NCI-H128 (cell line): ENCODE measurements at regions not wholly inside any gene's neighbourhood (a gene's known extent, or its start where the extent isn't known, plus 50 kb on each side); places are given as distances from the start of the nearest gene placed in this dataset.
"Not testable (repeated sequence)": the region's sequence is repeated elsewhere in the genome, so short reads cannot be mapped to it uniquely, and the experiment has no call there.

Experiments
- DNase-seq: peaks from one replicate; lab custom pipeline; 2025; ENCODE audit not compliant: unreplicated experiment; lab: John Stamatoyannopoulos, UW

DNA sequence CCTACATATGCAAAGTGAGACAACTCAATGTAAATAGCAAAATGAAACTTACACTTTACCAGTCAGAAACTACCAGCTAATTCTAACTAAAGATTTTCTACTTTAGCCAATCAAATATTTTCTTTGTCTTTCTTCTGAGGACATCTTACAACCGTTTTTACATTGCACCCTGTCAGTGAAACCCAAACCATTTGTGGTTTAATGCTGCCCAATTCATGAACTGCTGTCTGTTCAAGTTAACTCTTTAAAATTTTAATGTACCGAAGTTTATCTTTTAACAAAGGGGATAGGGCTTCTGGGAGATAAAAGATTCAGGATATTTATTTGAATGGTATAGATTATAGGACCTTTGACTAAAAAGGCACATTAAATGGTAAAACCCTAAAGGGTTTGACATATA lies 121.3 kb upstream of the HDDC2 start:
- no peak for DNase-seq

DNA sequence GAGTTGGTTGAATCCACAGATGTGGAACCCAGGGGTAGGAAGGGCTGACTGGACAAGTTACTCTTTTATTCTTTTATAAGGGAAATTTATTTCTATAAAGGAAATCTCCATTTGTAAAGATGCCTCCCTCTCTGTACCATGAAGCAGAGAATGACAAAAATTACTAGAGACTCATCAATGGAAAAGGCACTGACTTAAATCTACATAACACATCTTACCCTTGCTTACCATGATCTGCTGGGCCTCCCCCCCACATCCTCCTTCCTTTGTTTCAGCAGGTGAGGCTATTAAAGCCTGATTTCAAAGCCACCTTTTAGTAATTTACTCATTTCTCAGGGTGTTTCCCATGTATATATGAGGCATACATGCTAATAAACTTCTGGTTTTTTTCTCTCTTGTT lies 130.2 kb upstream of the HDDC2 start:
- no peak for DNase-seq

DNA sequence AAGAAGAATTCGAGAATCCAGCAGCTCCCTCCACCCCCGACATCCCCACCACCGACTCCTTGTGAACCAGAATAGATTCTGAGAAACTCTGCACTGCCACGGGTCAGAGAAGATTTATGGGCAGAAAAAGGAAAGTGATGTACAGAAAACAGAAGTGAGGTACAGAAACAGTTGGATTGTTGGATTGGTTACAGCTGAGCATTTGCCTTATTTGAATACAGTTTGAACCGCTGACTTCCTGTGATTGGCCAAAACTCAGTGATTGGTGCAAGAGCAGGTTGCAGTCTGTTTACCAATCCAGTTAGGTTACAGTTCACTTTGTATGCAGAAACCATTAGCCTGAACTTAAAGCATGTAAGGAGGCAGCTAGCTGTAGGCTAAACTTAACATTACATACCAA lies 131.2 kb upstream of the HDDC2 start:
- DNase-seq = no peak

DNA sequence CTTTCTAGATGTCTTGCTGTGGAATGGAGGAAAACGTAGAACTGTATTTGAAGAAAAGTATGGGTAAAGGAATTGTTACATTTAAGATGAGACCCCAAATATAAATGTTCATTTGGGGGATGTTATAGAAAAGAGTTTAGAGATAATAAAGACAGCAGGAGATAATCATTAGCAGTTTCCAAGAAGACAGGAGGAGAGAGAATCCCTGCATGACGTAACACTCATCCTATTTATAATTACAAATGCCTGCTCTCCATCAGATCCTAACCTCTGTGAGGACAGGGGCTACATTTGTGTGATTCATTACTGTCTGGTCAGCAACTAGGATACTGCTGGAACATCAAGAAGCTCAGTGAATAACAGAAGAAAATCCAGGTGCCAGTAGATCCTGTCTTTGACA lies 133.0 kb upstream of the HDDC2 start:
- no peak for DNase-seq

DNA sequence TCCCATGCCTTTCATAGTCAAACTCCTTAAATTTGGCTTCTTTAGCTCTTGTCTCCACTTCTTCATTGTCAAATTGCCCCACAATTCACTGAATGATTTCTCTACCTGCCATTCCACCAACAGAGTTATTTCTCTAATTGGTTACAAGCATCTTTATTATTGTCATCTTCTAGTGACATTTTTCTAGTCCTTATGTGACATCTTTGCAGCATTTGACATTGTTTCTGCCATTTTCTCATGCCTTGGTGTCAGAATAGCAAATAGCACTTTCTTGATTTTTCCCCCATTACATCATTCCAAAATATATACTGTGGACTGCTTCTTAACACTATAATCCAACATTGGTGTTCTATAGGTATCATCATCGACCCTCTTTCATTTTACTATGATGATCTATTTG lies 137.7 kb upstream of the HDDC2 start:
- DNase-seq = no peak

DNA sequence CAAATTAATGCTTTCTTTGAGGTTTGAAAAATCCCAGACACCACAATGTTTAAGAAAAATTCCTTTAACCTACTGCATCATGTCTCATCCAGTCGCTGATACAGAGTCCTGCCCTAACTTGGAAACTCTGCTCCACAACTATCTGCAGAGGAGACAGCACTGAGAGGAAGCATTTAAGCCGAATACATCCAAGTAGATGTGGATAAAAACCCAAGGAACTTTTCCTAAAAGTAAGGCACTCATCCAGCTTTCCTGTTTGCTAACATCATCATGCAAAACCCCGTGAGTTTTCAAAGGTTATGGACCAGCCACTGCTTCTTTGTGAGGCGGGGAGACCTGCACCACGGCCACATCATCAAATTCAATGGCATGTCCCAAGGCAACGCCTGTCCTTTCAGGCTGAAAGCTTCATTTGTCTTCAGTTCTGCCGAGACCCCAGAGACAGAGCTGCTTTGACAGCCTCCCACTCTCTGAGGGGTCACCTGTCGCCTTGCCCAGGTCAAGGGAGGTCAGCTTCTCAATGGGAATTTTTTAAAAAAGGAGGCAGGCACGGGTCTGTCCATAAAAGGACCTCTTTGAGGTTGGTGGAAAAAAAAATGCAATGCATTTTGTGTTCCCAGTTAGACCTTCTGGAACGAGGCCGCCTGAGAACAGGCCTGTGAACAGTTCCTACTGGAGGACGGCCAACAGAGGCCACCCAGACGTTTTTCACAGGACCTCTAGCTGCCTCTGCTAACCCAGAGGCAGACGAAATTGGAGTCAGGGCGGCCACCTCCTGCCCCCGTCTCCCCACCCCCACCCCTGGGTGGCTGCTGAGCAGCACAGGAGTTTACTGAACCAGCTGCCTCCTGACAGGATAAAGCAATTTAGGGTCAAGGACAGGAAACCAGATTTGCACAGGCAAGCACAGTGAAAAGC lies 142.5 kb upstream of the HDDC2 start:
- DNase-seq = no peak

DNA sequence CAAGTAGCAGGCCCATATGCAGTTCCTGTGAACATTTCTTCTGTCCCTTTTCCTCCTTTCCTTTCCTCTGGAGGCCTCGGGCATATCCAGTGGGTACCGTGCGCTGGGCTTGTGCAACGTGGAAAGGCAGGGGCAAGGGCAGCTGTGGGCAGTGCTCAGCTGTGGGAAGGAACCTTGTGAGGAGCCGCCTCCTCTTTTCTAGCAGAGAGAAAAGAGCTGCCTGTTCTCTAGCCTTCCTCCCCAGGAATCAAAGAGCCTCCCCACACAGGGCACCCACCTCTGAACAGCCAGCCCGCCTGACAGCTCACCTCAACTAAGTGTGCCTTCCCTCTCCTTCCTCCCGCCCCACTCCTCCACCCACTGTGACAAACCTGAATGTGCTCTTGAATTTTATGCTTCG lies 143.3 kb upstream of the HDDC2 start:
- DNase-seq = no peak

DNA sequence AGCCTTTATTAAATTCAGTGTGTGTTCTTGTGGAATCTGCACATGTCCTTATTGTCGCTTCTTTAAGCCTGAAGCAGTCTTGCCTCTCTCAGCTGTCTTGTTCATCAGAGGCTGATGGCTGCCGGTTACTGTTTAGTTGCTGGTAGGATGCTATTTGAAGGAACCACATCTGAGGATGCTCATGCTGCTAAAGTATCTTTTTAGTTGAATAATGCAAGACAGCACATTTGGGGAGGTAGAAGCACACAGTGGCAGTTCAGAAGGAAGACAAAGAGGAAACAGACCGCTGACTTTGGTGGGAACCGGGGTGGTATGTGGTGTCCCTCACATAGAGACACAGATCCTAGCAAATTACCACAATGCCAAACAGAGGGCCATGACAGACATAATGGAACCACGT lies 144.2 kb upstream of the HDDC2 start:
- no peak for DNase-seq

DNA sequence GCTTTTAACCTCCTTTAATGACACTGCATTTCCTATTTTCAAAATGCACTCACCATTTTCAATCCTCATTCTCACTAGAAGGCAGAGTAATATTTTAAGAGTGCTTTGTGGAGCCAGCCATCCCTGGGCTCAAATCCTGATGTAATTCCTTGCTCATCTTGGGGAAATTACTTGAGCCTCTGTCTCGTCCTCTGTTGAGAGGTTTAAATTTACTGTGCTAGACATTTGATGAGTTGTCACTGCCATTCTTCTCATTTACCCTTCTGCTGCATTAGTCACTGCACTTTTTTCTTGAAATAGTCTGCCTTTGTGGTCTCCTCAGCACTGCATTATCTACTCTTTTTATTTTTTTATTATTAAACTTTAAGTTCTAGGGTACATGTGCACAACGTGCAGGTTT lies 150.0 kb upstream of the HDDC2 start:
- DNase-seq = no peak

DNA sequence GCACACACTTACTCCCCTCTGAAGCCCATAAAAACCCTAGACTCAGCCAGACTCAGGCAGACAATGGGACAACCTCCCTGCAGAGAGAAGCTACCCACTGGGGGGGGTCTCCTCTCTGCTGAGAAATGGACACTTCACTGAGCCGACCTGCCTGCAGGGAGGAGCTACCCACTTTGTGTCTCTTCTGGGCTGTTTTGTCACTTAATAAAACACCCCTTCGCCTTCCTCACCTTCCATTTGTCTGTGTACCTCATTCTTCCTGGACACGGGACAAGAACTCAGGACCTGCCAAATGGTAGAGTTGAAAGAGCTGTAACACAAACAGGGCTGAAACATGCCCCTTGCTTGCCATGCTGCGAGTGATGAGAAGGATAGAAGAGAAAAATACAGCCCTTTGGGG lies 151.7 kb upstream of the HDDC2 start:
- DNase-seq = no peak

DNA sequence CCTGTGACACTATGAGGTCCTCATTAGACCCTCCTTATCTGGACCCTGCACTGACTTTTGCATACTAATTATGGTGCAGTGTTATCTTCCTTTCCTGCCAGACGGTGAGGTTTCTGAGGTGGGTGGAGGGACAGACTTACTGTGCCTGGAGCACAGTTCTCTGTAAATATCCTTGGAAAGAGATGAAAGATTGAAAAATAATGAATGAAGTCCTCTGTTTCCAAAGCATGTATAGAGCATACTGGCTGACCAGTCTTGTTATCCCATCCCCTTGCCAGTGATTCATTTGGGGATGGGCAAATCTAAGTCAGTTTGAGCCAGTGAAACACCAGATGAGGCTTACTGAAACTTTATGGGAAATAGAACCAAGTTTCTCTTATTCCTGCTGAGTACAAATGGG lies 152.6 kb upstream of the HDDC2 start:
- DNase-seq = no peak

DNA sequence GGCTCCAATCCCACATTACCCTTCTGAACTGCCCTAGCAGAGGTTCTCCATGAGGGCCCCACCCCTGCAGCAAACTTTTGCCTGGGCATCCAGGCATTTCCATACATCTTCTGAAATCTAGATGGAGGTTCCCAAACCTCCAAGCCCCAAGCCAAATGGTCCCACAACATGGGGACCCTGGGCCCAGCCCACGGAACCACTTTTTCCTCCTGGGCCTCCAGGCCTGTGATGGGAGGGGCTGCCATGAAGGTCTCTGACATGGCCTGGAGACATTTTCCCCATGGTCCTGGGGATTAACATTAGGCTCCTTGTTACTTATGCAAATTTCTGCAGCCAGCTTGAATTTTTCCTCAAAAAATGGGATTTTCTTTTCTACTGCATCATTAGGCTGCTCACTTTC lies 156.7 kb upstream of the HDDC2 start:
- DNase-seq = not testable (repeated sequence)

DNA sequence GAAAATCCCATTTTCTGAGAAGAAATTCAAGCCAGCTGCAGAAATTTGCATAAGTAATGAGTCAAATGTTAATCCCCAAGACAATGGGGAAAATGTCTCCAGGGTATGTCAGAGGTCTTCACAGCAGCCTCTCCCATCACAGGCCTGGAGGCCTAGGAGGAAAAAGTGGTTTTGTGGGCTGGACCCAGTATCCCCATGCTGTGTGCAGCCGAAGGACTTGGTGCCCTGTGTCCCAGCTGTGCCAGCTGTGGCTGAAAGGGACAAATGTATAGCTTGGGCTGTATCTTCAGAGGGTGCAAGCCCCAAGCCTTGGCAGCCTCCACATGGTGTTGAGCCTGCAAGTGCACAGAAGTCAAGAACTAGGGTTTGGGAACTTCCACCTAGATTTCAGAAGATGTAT lies 163.6 kb upstream of the HDDC2 start:
- DNase-seq = not testable (repeated sequence)

DNA sequence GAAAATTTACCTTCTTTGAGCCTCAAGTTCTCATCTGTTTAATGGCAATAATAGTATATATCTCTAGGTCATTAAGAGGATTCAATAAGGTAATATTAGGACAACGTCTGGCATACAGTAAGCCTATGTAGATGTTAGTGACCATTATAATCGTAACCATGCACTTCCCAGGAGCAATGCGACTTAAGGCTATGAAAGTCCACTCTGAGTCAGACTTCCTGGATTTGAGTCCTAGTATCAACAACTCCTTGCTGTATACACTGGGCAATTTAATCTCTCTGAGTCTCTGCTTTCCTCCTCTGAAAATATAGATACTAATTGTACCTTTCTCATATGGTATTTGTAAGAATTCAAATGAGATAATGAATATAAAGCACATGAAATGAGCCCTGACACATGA lies 168.1 kb upstream of the HDDC2 start:
- no peak for DNase-seq

DNA sequence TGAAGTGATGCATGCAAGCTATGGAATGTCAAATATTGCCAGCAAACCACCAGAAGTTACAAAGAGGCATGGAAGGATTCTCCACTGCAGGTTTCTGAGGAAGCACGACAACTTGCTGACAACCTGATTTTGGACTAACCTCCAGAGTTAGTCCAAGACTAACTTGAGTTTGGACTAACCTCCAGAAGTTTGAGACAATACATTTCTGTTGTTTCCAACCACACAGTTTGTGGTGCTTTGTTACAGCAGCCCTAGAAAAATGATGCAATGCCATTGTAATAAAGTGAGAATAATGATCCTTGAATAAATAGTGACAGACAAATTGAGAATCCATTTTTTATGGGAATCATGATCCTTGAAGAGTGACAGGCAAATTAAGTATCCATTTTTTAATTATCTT lies 169.9 kb upstream of the HDDC2 start:
- DNase-seq = no peak

DNA sequence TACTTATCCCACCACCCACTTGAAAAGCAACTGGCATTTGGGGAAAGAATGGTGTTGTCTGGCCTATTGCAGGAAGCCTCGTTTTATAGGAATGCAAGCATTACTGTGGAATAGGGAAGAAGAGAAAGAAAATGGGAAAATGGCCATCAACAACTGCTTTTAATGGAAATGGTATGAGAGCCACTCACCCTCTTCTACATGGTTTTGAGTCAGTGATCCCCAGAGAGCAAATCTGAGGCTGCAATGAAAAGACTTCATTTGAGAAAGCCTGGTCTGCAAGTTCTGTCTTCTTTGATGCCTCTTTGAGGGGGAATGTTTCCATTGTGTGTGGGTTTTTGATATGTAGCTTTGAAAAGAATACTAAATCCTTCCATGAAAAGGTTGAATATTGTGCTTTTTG lies 172.3 kb upstream of the HDDC2 start:
- DNase-seq = no peak

DNA sequence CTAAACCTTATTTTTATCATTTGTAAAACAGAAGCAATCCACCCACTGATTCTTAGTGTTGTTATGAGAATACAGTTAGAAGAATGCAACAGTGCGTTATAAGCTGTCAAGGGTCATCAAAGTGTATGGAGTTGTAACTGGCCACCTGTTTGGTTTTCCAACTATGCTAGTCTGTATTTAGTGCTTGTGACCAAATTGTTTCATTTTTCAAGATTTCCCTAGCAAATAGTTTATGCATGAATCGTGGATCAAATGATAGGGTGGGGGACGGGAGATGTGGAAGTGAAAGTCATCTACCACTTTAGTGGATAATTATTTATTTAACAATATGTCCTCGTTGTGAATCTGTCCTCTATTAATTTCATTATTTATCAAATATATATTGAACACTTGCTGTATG lies 175.4 kb upstream of the HDDC2 start:
- DNase-seq = no peak

DNA sequence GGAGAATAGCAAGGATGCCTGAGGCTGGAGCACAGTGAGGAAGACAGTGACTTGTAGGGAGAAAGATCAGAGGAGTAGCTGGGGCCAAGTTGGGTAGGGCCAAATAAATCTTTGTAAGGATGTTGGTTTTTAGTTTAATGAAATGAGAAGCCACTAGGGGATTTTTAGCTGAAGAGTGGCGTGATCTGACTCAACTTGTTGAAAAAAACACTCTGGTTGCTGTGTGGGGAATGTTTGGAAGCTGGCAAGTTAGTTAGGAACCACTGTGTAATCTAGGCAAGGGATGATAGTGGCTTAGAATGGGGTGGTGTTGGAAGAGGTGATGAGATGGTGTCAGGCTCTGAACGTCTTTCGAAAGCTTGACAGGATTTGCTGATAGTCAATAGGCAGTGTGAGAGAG lies 176.1 kb upstream of the HDDC2 start:
- DNase-seq = no peak

DNA sequence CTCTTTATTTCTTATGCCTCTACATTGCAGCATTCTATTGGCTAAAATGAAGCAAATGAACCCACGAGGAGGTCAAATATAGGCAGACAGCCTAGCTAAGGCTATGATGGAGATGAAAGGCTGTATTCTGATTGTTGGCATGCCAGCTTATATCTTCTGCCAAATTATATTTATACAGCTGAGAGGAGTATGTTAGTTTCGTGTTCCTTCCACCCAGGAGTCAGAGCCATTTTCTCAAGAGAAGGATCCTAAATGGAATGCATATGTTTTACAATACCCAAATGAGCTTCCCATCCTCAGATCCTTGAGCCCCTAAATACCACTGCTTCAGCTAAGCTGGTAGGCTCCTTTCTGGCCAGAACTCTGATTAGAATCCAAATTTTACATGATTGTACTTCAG lies 178.4 kb upstream of the HDDC2 start:
- no peak for DNase-seq

DNA sequence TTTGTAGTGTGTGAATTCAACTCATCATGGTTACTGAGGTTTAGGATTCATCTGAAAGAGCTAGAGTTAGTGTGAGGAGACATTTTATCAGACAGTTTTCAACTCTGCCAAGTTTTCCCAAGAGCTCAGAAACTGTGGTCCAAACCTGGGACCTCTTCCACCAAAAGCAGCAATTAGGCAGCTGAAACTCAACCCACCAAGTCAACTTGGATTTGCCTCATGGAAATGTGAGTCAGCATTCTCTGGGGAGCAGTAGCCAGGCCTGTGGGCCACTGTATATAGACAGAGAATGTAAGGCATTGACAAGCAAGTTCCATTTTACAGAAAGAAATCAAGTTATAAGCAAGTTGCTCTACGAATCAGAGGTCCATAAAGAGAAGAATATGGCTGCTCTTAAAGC lies 178.8 kb upstream of the HDDC2 start:
- no peak for DNase-seq

DNA sequence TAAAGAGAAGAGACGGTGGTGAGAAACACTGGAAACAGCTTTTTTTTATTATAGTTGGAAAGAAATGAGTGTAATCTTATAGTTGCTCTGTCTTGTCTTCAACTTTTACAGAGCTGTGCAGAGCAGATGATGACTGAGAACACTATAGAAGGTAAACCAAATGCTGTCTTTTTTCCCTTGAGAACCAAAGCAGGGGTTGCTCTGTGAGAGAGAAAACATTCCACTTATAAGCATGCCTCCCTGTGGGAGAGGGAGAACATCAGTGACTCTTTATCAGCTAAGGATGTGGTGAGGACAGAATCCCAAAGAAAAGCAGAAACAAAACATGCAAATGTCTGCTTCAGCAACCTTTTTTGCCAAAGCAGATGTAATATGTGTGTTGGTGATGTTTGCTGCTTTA lies 179.3 kb upstream of the HDDC2 start:
- DNase-seq = no peak

DNA sequence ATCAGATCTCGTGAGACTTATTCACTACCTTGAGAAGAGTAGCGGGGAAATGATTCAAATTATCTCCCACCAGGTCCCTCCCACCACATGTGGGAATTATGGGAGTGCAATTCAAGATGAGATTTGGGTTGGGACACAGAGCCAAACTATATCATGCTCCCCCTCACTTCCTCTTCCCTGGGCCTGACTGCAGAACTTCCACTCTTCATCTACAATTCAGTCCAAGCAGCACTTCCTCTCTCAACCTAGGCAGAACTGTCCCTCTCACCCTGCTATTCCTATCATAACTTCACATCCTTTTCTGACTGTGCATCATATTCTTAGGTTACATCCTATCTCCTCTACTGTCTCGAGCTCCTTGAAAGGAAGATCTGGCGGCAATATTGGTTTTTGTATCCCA lies 184.0 kb upstream of the HDDC2 start:
- DNase-seq = no peak

DNA sequence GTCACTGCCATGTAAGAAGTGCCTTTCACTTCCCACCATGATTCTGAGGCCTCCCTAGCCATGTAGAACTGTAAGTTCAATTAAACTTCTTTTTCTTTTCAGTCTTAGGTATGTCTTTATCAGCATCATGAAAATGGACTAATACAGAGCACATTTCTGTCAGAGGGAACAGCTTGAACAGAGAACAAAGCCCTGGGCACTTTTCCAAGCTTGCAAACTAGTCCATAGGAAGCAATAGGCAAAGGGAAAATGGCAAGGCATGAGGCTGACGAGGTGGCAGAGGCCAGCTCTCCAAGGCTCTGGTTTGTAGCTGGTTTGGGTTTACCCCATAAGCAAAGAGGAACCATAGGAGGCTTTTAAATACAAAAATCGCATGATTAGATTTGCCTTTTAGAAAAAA lies 185.1 kb upstream of the HDDC2 start:
- no peak for DNase-seq
